ENCODE measurements at regions not wholly inside any gene's neighbourhood (a gene's known extent, or its start where the extent isn't known, plus 50 kb on each side); places are given as distances from the start of the nearest gene placed in this dataset.

GRCh38 chr14:99058542-99058941 lies 213.5 kb downstream of the BCL11B start:
- ChIA-PET POLR2A (no interaction called here), CTCF (interaction anchor here (0.6 kb wide), 1 partner anchor 132 kb away, joined by 4 read pairs; no protein-coding TSS in a partner anchor)
- no peak overlapping the region for H3K4me3 ChIP-seq (ENCODE audit: low read depth, low read length)

GRCh38 chr14:99062216-99062615 lies 209.8 kb downstream of the BCL11B start:
- ChIA-PET CTCF (no interaction called here), POLR2A (no interaction called here)
- TF ChIP-seq ZNF248 (tag by site-specific recombination; IDR thresholded peaks at IDR 0.05), result no peak
- TF ChIP-seq ZNF555 (tag by site-specific recombination; conservative IDR thresholded peaks at IDR 0.05), result no peak
- TF ChIP-seq ZNF558 (tag by site-specific recombination; IDR thresholded peaks at IDR 0.05), result no peak
- TF ChIP-seq HOXC10 (CRISPR knock-in tag; IDR thresholded peaks at IDR 0.05), result no peak
- no peak for TF ChIP-seq ZNF19 (tag by site-specific recombination; IDR thresholded peaks at IDR 0.05; ENCODE audit: low read depth)
- TF ChIP-seq PRDM1 (tag by site-specific recombination; IDR thresholded peaks at IDR 0.05), result no peak
- no peak for TF ChIP-seq REST (tag by site-specific recombination; IDR thresholded peaks at IDR 0.05)
- no peak for TF ChIP-seq ZNF658 (tag by site-specific recombination; IDR thresholded peaks at IDR 0.05)
- TF ChIP-seq ZNF169 (tag by site-specific recombination; IDR thresholded peaks at IDR 0.05), result no peak
- no peak for TF ChIP-seq ZNF350 (tag by site-specific recombination; IDR thresholded peaks at IDR 0.05)
- TF ChIP-seq ZNF747 (tag by site-specific recombination; IDR thresholded peaks at IDR 0.05), result no peak

More at GRCh38 chr14:99058542-99058941, 213.5 kb downstream of the BCL11B start:
- no peak for TF ChIP-seq ZFHX2 (tag by site-specific recombination; conservative IDR thresholded peaks at IDR 0.05)
- no peak for TF ChIP-seq ZNF791 (tag by site-specific recombination; IDR thresholded peaks at IDR 0.05)
- TF ChIP-seq ZBTB8A (tag by site-specific recombination; IDR thresholded peaks at IDR 0.05), result no peak
- no peak for TF ChIP-seq ZNF473 (tag by site-specific recombination; IDR thresholded peaks at IDR 0.05)
- TF ChIP-seq ZNF521 (tag by site-specific recombination; IDR thresholded peaks at IDR 0.05), result no peak
- TF ChIP-seq ZNF157 (tag by site-specific recombination; IDR thresholded peaks at IDR 0.05), result no peak
- no peak for TF ChIP-seq ZNF114 (tag by site-specific recombination; IDR thresholded peaks at IDR 0.05)
- no peak for TF ChIP-seq ZNF513 (tag by site-specific recombination; IDR thresholded peaks at IDR 0.05)
- TF ChIP-seq MYNN (tag by site-specific recombination; IDR thresholded peaks at IDR 0.05; ENCODE audit: borderline replicate concordance), result no peak
- TF ChIP-seq ZNF837 (tag by site-specific recombination; IDR thresholded peaks at IDR 0.05), result no peak
- TF ChIP-seq HOXC10 (CRISPR knock-in tag; IDR thresholded peaks at IDR 0.05), result no peak
- no peak for TF ChIP-seq ZNF645 (tag by site-specific recombination; IDR thresholded peaks at IDR 0.05)
- no peak for TF ChIP-seq ZNF394 (tag by site-specific recombination; IDR thresholded peaks at IDR 0.05; ENCODE audit: borderline replicate concordance)
- TF ChIP-seq CTCF (tag by site-specific recombination; IDR thresholded peaks at IDR 0.05), result no peak
- no peak for TF ChIP-seq ZNF23 (tag by site-specific recombination; IDR thresholded peaks at IDR 0.05; ENCODE audit: borderline replicate concordance)
- TF ChIP-seq ZXDB (tag by site-specific recombination; IDR thresholded peaks at IDR 0.05), result no peak
- TF ChIP-seq BCL6B (tag by site-specific recombination; IDR thresholded peaks at IDR 0.05), result no peak
- TF ChIP-seq ZNF174 (tag by site-specific recombination; IDR thresholded peaks at IDR 0.05), result no peak
- no peak for TF ChIP-seq ZNF140 (tag by site-specific recombination; IDR thresholded peaks at IDR 0.05)
- no peak for TF ChIP-seq ZSCAN23 (tag by site-specific recombination; IDR thresholded peaks at IDR 0.05)
- H3K27ac ChIP-seq (ENCODE audit: extremely low read depth, low read depth, low read length), result no peak overlapping the region
- no peaks in the 10 kb centered on the region for H3K9me3 ChIP-seq (ENCODE audit: control insufficient read depth, insufficient read depth, low read depth, low read length)
- H3K36me3 ChIP-seq (ENCODE audit: control insufficient read depth in 2 of 2, insufficient read depth in 1 of 2, low read length in 2 of 2), result no peaks in the 10 kb centered on the region
- H3K4me1 ChIP-seq (ENCODE audit: control insufficient read depth, insufficient read depth, low read length), result no peaks in the 10 kb centered on the region

More at GRCh38 chr14:99062216-99062615, 209.8 kb downstream of the BCL11B start:
- Histone ChIP-seq H3K4me1 (ENCODE audit: control insufficient read depth, insufficient read depth, low read length) (no peaks in the 10 kb centered on the region), H3K9me3 (ENCODE audit: control insufficient read depth, insufficient read depth, low read depth, low read length) (no peaks in the 10 kb centered on the region), H3K27ac (ENCODE audit: extremely low read depth, low read depth, low read length) (no peak overlapping the region), H3K36me3 (ENCODE audit: control insufficient read depth in 2 of 2, insufficient read depth in 1 of 2, low read length in 2 of 2) (no peaks in the 10 kb centered on the region), H3K4me3 (ENCODE audit: low read depth, low read length) (no peak overlapping the region)
